Skeletal muscle satellite cell (primary cell): ENCODE measurements at regions not wholly inside any gene's neighbourhood (a gene's known extent, or its start where the extent isn't known, plus 50 kb on each side); places are given as distances from the start of the nearest gene placed in this dataset.

ENCODE experiments used
- H3K27me3 ChIP-seq: 2 replicates; pipeline ENCODE4 v1.7.0; 2013; ENCODE audit warnings: low read length; ENCODE audit not compliant: control insufficient read depth, insufficient read depth
- H3K36me3 ChIP-seq: 2 replicates; pipeline ENCODE4 v1.7.0; 2013; ENCODE audit warnings: mild to moderate bottlenecking, control low read depth, low read length; ENCODE audit not compliant: insufficient read depth
- H3K4me1 ChIP-seq: 2 replicates; pipeline ENCODE4 v1.7.0; 2013; ENCODE audit warnings: low read length; ENCODE audit not compliant: control insufficient read depth, insufficient read depth
- H3K4me2 ChIP-seq: 2 replicates; pipeline ENCODE4 v1.7.0; 2013; ENCODE audit warnings: mild to moderate bottlenecking, low read length
- H3K4me3 ChIP-seq: 2 replicates; pipeline ENCODE4 v1.7.0; 2013; ENCODE audit warnings: low read length
- H3K9ac ChIP-seq: 2 replicates; pipeline ENCODE4 v1.7.0; 2013; ENCODE audit warnings: mild to moderate bottlenecking, low read depth, low read length, moderate library complexity
- H3K9me3 ChIP-seq: replicated peaks from 2 replicates; pipeline ENCODE4 v1.7.0; 2013; ENCODE audit warnings: mild to moderate bottlenecking, control low read depth, low read length

DNA sequence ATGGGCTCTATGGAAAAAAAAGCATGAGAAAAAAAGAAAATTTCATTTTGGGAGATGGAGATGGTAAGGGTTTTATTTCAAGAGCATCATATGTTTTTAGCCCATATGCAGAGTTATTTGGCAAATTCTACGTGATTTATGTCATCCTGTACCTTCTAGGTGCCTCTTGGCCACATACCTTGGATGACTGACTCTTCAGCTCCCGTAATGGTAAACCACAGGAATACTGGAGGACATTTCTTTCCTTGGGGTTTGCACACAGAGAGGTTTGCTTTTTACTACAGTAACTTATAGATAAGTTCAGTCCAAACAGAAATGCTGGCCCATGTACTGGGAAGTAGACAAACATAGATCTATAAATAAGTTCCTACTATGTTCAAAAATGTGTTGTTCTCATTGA is 132.2 kb downstream of the SH3BGRL2 start:
- Histone ChIP-seq H3K36me3 (no peaks in the 10 kb centered on the region), H3K4me1 (no peaks in the 10 kb centered on the region), H3K9ac (no peak overlapping the region), H3K9me3 (no peaks in the 10 kb centered on the region), H3K27me3 (peaks cover 11% of the 10 kb centered on the region), H3K4me2 (no peak overlapping the region), H3K4me3 (no peak overlapping the region)

GRCh38 chr6:79762370-79762769 is 131.2 kb downstream of the SH3BGRL2 start:
- H3K9me3 ChIP-seq: no peaks in the 10 kb centered on the region
- H3K4me2 ChIP-seq: no peak overlapping the region
- H3K4me3 ChIP-seq: no peak overlapping the region
- no peaks in the 10 kb centered on the region for H3K36me3 ChIP-seq
- no peak overlapping the region for H3K9ac ChIP-seq
- H3K4me1 ChIP-seq: no peaks in the 10 kb centered on the region
- H3K27me3 ChIP-seq: peaks cover 11% of the 10 kb centered on the region

DNA sequence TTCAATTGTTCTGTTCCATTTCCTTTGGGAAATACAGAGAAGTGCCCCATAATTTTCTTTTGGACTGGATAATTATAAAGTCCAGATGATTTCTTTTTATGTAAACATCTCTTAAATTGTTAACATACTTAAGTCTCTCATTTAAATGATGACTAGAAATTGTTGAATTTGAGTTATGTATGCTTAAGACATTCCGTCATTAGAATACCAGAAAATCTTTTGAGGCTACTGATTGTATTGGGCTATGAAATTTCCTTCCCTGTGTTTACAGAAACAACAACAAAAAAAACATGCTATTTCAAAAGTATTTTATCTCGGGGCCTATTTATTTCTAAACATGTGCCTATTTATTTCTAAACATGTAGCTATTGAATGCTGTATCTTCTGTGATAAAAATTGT is 125.4 kb downstream of the SH3BGRL2 start:
- Histone ChIP-seq H3K9ac (no peak overlapping the region), H3K4me1 (no peaks in the 10 kb centered on the region), H3K9me3 (no peaks in the 10 kb centered on the region), H3K4me3 (no peak overlapping the region), H3K27me3 (peaks cover 32% of the 10 kb centered on the region), H3K36me3 (no peaks in the 10 kb centered on the region), H3K4me2 (no peak overlapping the region)

- no peaks in the 10 kb centered on the region for H3K4me1 ChIP-seq
- no peak overlapping the region for H3K4me3 ChIP-seq
Measured at GRCh38 chr6:79755967-79756366, 124.8 kb downstream of the SH3BGRL2 start.

More at GRCh38 chr6:79755967-79756366, 124.8 kb downstream of the SH3BGRL2 start:
- Histone ChIP-seq H3K4me2 (no peak overlapping the region), H3K36me3 (no peaks in the 10 kb centered on the region), H3K9ac (no peak overlapping the region), H3K27me3 (peaks cover 33% of the 10 kb centered on the region), H3K9me3 (no peaks in the 10 kb centered on the region)
